Mesenchymal stem cell (in vitro differentiated cells and primary cell): ENCODE measurements at regions not wholly inside any gene's neighbourhood (a gene's known extent, or its start where the extent isn't known, plus 50 kb on each side); places are given as distances from the start of the nearest gene placed in this dataset.
"Not testable (repeated sequence)": the region's sequence is repeated elsewhere in the genome, so short reads cannot be mapped to it uniquely, and the experiment has no call there.

Experiments
- DNase-seq: peaks from one replicate; pipeline ENCODE4 v3.0.0-alpha.2; 2013
- H2AFZ ChIP-seq: one replicate; pipeline ENCODE4 v1.6.1; 2013; ENCODE audit warnings: low read depth, mild to moderate bottlenecking, control low read depth, inconsistent platforms, low read length, moderate library complexity
- H2AK5ac ChIP-seq: 2 replicates; pipeline ENCODE4 v1.6.1; 2013; ENCODE audit warnings: low read length, moderate library complexity, mild to moderate bottlenecking, inconsistent platforms; ENCODE audit not compliant: severe bottlenecking
- H2BK120ac ChIP-seq: one replicate; pipeline ENCODE4 v1.6.1; 2013; ENCODE audit warnings: low read depth, mild to moderate bottlenecking, inconsistent platforms, low read length, moderate library complexity
- H2BK12ac ChIP-seq, 2 experiments: one replicate each; pipeline ENCODE4 v1.6.1; 2013; ENCODE audit warnings: inconsistent platforms in 2 of 2, low read length in 2 of 2, mild to moderate bottlenecking in 2 of 2, moderate library complexity in 2 of 2, control low read depth in 1 of 2
- H2BK15ac ChIP-seq: one replicate; pipeline ENCODE4 v1.6.1; 2013; ENCODE audit warnings: mild to moderate bottlenecking, low read depth, inconsistent platforms; ENCODE audit not compliant: poor library complexity, severe bottlenecking
- H2BK5ac ChIP-seq: 2 replicates; pipeline ENCODE4 v1.6.1; 2013; ENCODE audit warnings: low read depth, mild to moderate bottlenecking, low read length, control low read depth, inconsistent platforms; ENCODE audit not compliant: poor library complexity, severe bottlenecking
- H3K14ac ChIP-seq, 2 experiments: one replicate each; pipeline ENCODE4 v1.6.1; 2013; ENCODE audit warnings: inconsistent platforms in 2 of 2, low read length in 2 of 2, control low read depth in 1 of 2, mild to moderate bottlenecking in 1 of 2, moderate library complexity in 1 of 2
- H3K18ac ChIP-seq, 2 experiments: one replicate each; pipeline ENCODE4 v1.6.1; 2013; ENCODE audit warnings: inconsistent platforms in 2 of 2, low read length in 2 of 2, control low read depth in 1 of 2, low read depth in 1 of 2, mild to moderate bottlenecking in 1 of 2
- H3K23ac ChIP-seq, 2 experiments: one replicate each; pipeline ENCODE4 v1.6.1; 2013; ENCODE audit warnings: inconsistent platforms in 2 of 2, low read length in 2 of 2, mild to moderate bottlenecking in 2 of 2, moderate library complexity in 2 of 2, control low read depth in 1 of 2
- H3K27ac ChIP-seq: 2 replicates; pipeline ENCODE4 v1.5.1; 2013; ENCODE audit warnings: mild to moderate bottlenecking, moderate library complexity, low read length, control low read depth, inconsistent platforms; ENCODE audit not compliant: poor library complexity, severe bottlenecking
- H3K27me3 ChIP-seq, 2 experiments: 2 replicates each; pipeline versions ENCODE4 v1.6.1 to v1.7.0; 2013; ENCODE audit warnings: low read length in 2 of 2, mild to moderate bottlenecking in 2 of 2, moderate library complexity in 2 of 2, control low read depth in 1 of 2, inconsistent platforms in 1 of 2; ENCODE audit not compliant: control insufficient read depth in 1 of 2, insufficient read depth in 1 of 2
- H3K36me3 ChIP-seq, 2 experiments: 2 replicates each; pipeline versions ENCODE4 v1.6.1 to v1.7.0; 2013; ENCODE audit warnings: low read length in 2 of 2, control low read depth in 1 of 2, inconsistent platforms in 1 of 2, low read depth in 1 of 2, mild to moderate bottlenecking in 1 of 2; ENCODE audit not compliant: insufficient read depth in 2 of 2, control insufficient read depth in 1 of 2
- H3K4ac ChIP-seq, 2 experiments: one replicate each; pipeline ENCODE4 v1.6.1; 2013; ENCODE audit warnings: inconsistent platforms in 2 of 2, low read length in 2 of 2, mild to moderate bottlenecking in 2 of 2, moderate library complexity in 2 of 2, control low read depth in 1 of 2, low read depth in 1 of 2
- H3K4me1 ChIP-seq: 2 replicates; pipeline ENCODE4 v1.6.1; 2013; ENCODE audit warnings: low read depth, low read length, control low read depth; ENCODE audit not compliant: control insufficient read depth, insufficient read depth
- H3K4me2 ChIP-seq: 2 replicates; pipeline ENCODE4 v1.6.1; 2013; ENCODE audit warnings: low read length, mild to moderate bottlenecking, inconsistent platforms; ENCODE audit not compliant: poor library complexity, severe bottlenecking
- H3K4me3 ChIP-seq, 2 experiments: 2 replicates each; pipeline versions ENCODE4 v1.5.1 to v1.7.0; 2013; ENCODE audit warnings: low read length in 2 of 2, mild to moderate bottlenecking in 2 of 2, control low read depth in 1 of 2, low read depth in 1 of 2; ENCODE audit not compliant: insufficient read depth in 1 of 2
- H3K79me1 ChIP-seq: replicated peaks from 2 replicates; pipeline ENCODE4 v1.6.1; 2013; ENCODE audit warnings: mild to moderate bottlenecking, control low read depth, low read length, inconsistent platforms; ENCODE audit not compliant: poor library complexity, severe bottlenecking
- H3K9ac ChIP-seq: 2 replicates; pipeline ENCODE4 v1.7.0; 2013; ENCODE audit warnings: mild to moderate bottlenecking, low read length, moderate library complexity
- H3K9me3 ChIP-seq: 2 replicates; pipeline ENCODE4 v1.7.0; 2013; ENCODE audit warnings: mild to moderate bottlenecking, low read length; ENCODE audit not compliant: control insufficient read depth
- H4K8ac ChIP-seq: one replicate; pipeline ENCODE4 v1.6.1; 2013; ENCODE audit warnings: inconsistent platforms, mild to moderate bottlenecking, low read length, moderate library complexity
- H4K91ac ChIP-seq: one replicate; pipeline ENCODE4 v1.6.1; 2013; ENCODE audit warnings: mild to moderate bottlenecking, low read length, inconsistent platforms
- WGBS: methylation state at CpG from one replicate; pipeline ENCODE4 v1.1.7; 2013; ENCODE audit warnings: mixed read lengths; 5-methylcytosine and 5-hydroxymethylcytosine counted together

GRCh38 chr7:81154565-81154964 is 235.7 kb upstream of the SEMA3C start:
- H2AFZ ChIP-seq, result no peak overlapping the region
- H3K4me3 ChIP-seq, result no peak overlapping the region
- no peak overlapping the region for H2AK5ac ChIP-seq
- no peak for DNase-seq
- no peaks in the 10 kb centered on the region for H3K27me3 ChIP-seq
- no peak overlapping the region for H4K91ac ChIP-seq
- H3K36me3 ChIP-seq, result no peaks in the 10 kb centered on the region
- H3K18ac ChIP-seq, result no peak overlapping the region
- WGBS, result 72% methylated on average over 1 of the region's 1 CpG
- H3K4me2 ChIP-seq, result no peak overlapping the region
- no peak overlapping the region for H2BK5ac ChIP-seq
- peak overlapping the region; percentile 14 for H3K27ac ChIP-seq
- no peaks in the 10 kb centered on the region for H3K79me1 ChIP-seq
- H2BK120ac ChIP-seq, result no peak overlapping the region
- H3K23ac ChIP-seq, result no peak overlapping the region
- no peaks in the 10 kb centered on the region for H3K9me3 ChIP-seq
- H3K4ac ChIP-seq, result no peak overlapping the region
- no peak overlapping the region for H3K14ac ChIP-seq
- H3K4me1 ChIP-seq, result peaks cover 5% of the 10 kb centered on the region
- no peak overlapping the region for H2BK15ac ChIP-seq
- H4K8ac ChIP-seq, result no peak overlapping the region
- H2BK12ac ChIP-seq, result no peak overlapping the region
- H3K9ac ChIP-seq, result no peak overlapping the region

DNA sequence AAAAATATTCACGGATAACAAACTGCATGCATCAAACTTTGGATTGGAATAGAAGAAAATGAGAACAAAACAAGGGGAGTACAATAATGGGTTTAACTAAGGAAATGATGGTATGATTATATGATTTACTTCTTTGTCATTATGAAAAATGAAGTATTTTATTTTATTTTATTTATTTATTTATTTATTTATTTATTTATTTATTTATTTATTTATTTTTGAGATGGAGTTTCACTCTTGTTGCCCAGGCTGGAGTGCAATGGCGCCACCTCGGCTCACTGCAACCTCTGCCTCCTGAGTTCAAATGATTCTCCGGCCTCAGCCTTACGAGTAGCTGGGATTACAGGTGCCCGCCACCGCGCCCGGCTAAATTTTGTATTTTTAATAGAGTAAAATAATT is 234.1 kb upstream of the SEMA3C start:
- H3K27me3 ChIP-seq, H2BK5ac ChIP-seq: not testable (repeated sequence)
- WGBS, result over 99% methylated on average over 9 of the region's 9 CpGs

DNA sequence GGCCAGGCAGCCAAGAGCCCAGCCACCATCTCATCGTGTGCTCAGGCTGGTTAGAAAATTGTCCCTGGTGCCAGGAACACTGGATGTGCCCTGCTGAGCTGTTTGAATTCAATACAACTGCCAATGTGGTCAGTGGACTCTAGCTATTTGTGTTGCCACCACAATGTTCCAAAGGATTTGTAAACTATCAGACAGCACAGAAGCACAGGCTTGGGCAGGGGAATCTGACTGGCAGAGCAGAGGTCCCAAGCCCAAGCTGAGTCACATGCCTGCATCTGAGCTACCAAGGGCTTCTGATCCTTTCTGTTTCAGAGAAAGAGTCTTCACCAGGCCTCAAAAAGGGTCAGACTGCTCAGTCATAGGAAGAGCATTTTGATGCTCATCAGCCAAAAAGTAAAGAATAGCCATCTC is 232.1 kb upstream of the SEMA3C start:
- no peaks in the 10 kb centered on the region for H3K9me3 ChIP-seq
- H3K4me3 ChIP-seq, result no peak overlapping the region
- no peak overlapping the region for H2BK120ac ChIP-seq
- H2BK15ac ChIP-seq, result no peak overlapping the region
- H4K8ac ChIP-seq, result no peak overlapping the region
- WGBS, result 100% methylated on average over 1 of the region's 1 CpG
- DNase-seq, result peak; percentile 31
- no peak overlapping the region for H3K14ac ChIP-seq
- no peak overlapping the region for H2AFZ ChIP-seq
- no peak overlapping the region for H4K91ac ChIP-seq
- H3K36me3 ChIP-seq, result no peaks in the 10 kb centered on the region
- H3K27ac ChIP-seq, result no peak overlapping the region
- H3K27me3 ChIP-seq, result no peaks in the 10 kb centered on the region
- H3K18ac ChIP-seq, result peak overlapping the region in 1 of 2 experiments; percentile 66
- H3K4me1 ChIP-seq, result peaks cover 3% of the 10 kb centered on the region
- H3K79me1 ChIP-seq, result no peaks in the 10 kb centered on the region
- no peak overlapping the region for H2AK5ac ChIP-seq
- no peak overlapping the region for H3K4me2 ChIP-seq
- H3K9ac ChIP-seq, result peak overlapping the region; percentile 21
- H3K23ac ChIP-seq, result no peak overlapping the region
- H2BK5ac ChIP-seq, result no peak overlapping the region
- H3K4ac ChIP-seq, result no peak overlapping the region
- H2BK12ac ChIP-seq, result no peak overlapping the region

More for the DNA sequence above, 234.1 kb upstream of the SEMA3C start:
- H3K4ac ChIP-seq, H3K79me1 ChIP-seq, H2BK120ac ChIP-seq, H3K23ac ChIP-seq, H3K9ac ChIP-seq, H3K4me2 ChIP-seq, H3K27ac ChIP-seq, H4K91ac ChIP-seq, H4K8ac ChIP-seq, H3K36me3 ChIP-seq, H2BK15ac ChIP-seq, H3K14ac ChIP-seq, H3K18ac ChIP-seq, H2AK5ac ChIP-seq, H3K9me3 ChIP-seq, H3K4me1 ChIP-seq, H2AFZ ChIP-seq, H2BK12ac ChIP-seq, DNase-seq, H3K4me3 ChIP-seq: not testable (repeated sequence)

GRCh38 chr7:81143856-81144255 is 225.0 kb upstream of the SEMA3C start:
- H3K4ac ChIP-seq, result no peak overlapping the region
- no peaks in the 10 kb centered on the region for H3K27me3 ChIP-seq
- H2BK15ac ChIP-seq, result no peak overlapping the region
- no peak overlapping the region for H3K27ac ChIP-seq
- no peak overlapping the region for H3K23ac ChIP-seq
- no peak overlapping the region for H2AFZ ChIP-seq
- no peak overlapping the region for H2BK5ac ChIP-seq
- WGBS, result 98% methylated on average over 2 of the region's 2 CpGs
- H4K91ac ChIP-seq, result no peak overlapping the region
- no peak overlapping the region for H2BK12ac ChIP-seq
- H2AK5ac ChIP-seq, result no peak overlapping the region
- no peaks in the 10 kb centered on the region for H3K79me1 ChIP-seq
- H2BK120ac ChIP-seq, result no peak overlapping the region
- no peaks in the 10 kb centered on the region for H3K4me1 ChIP-seq
- no peak overlapping the region for H4K8ac ChIP-seq
- no peak overlapping the region for H3K4me2 ChIP-seq
- no peak overlapping the region for H3K14ac ChIP-seq
- H3K9ac ChIP-seq, result no peak overlapping the region
- H3K4me3 ChIP-seq, result no peak overlapping the region
- no peaks in the 10 kb centered on the region for H3K9me3 ChIP-seq
- no peak overlapping the region for H3K18ac ChIP-seq
- DNase-seq, result no peak
- no peaks in the 10 kb centered on the region for H3K36me3 ChIP-seq
